Smooth muscle cell (in vitro differentiated cells): ENCODE measurements at regions not wholly inside any gene's neighbourhood (a gene's known extent, or its start where the extent isn't known, plus 50 kb on each side); places are given as distances from the start of the nearest gene placed in this dataset.

Experiments used
- DNase-seq: peaks from one replicate; lab custom pipeline; 2025; ENCODE audit not compliant: unreplicated experiment; lab: John Stamatoyannopoulos, UW
- H2AFZ ChIP-seq: fragments of 200-600 bp; sonication (generic); 2 replicates; pipeline ENCODE4 v1.6.0; 2016; ENCODE audit warnings: antibody characterized with exemption, low read depth, mild to moderate bottlenecking
- H3F3A ChIP-seq: fragments of 200-600 bp; sonication (generic); 2 replicates; pipeline ENCODE4 v1.6.0; 2017; ENCODE audit warnings: antibody characterized with exemption, low read depth
- H3K27ac ChIP-seq: fragments of 200-600 bp; sonication (generic); 2 replicates; pipeline ENCODE4 v1.5.1; 2016; ENCODE audit warnings: low read depth, mild to moderate bottlenecking
- H3K27me3 ChIP-seq: fragments of 200-600 bp; sonication (generic); 2 replicates; pipeline ENCODE4 v1.6.1; 2016; ENCODE audit warnings: low read depth, mild to moderate bottlenecking
- H3K36me3 ChIP-seq: fragments of 200-600 bp; sonication (generic); 2 replicates; pipeline ENCODE4 v1.5.1; 2016; ENCODE audit warnings: low read depth
- H3K4me1 ChIP-seq: fragments of 200-600 bp; sonication (generic); 2 replicates; pipeline ENCODE4 v1.5.1; 2016; ENCODE audit warnings: low read depth
- H3K4me2 ChIP-seq: fragments of 200-600 bp; sonication (generic); 2 replicates; pipeline ENCODE4 v1.6.0; 2016; ENCODE audit warnings: mild to moderate bottlenecking
- H3K4me3 ChIP-seq: fragments of 200-600 bp; sonication (generic); 2 replicates; pipeline ENCODE4 v1.5.1; 2016; ENCODE audit warnings: mild to moderate bottlenecking
- H3K79me2 ChIP-seq: fragments of 200-600 bp; sonication (generic); 2 replicates; pipeline ENCODE4 v1.6.0; 2016; ENCODE audit warnings: low read depth, mild to moderate bottlenecking
- H3K9ac ChIP-seq: fragments of 200-600 bp; sonication (generic); 2 replicates; pipeline ENCODE4 v1.6.0; 2016; ENCODE audit warnings: low read depth
- H3K9me3 ChIP-seq: fragments of 200-600 bp; sonication (generic); replicated peaks from 2 replicates; pipeline ENCODE4 v1.5.1; 2016; ENCODE audit warnings: low read depth
- H4K20me1 ChIP-seq: fragments of 200-600 bp; sonication (generic); 2 replicates; pipeline ENCODE4 v1.6.0; 2016; ENCODE audit warnings: low read depth
- WGBS: methylation state at CpG from one replicate; pipeline ENCODE4 v1.1.7; 2016; ENCODE audit warnings: low lambda C conversion rate; 5-methylcytosine and 5-hydroxymethylcytosine counted together
- TF ChIP-seq, protein P1 (sequence below): fragments of 200-600 bp; sonication (generic); IDR thresholded peaks from 2 replicates; pipeline ENCODE4 v1.5.1; 2017; ENCODE audit warnings: borderline replicate concordance, mild to moderate bottlenecking, antibody characterized with exemption; ENCODE audit not compliant: insufficient read depth, poor library complexity, severe bottlenecking

- no peaks in the 10 kb centered on the region for H3F3A ChIP-seq
Observed at GRCh38 chr2:122423934-122424333, 668.5 kb downstream of the TSN start.

DNA sequence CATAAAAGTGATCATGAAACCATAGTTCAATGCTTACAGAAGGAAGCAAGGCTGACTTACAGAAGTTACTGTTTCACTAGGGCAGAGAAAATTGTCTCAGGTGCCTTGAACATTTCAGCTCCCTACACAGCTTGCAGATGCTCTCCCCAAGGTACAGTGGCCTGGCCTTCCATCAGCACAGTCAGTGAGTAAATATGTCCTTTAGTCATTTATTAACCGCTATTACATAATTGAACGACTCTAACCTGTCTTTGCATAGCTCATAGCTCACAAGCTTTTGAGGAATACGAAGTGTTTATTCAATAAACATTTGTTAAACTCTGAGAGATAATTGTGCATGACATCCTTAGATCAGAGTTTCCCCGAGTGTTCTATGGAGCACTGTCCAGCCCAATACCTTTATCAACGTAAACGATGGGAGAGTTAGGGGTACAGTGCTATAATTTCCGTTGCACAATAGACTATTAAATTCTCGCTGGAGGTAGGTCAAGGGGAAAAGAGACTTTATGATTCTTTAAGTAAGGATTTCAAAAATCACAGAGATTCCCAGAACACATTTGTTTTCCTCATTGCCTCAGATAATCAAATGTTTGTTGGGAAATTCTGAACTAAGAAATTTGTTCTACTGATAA is 677.8 kb downstream of the TSN start:
- H4K20me1 ChIP-seq, result no peaks in the 10 kb centered on the region
- H3K27me3 ChIP-seq, result no peaks in the 10 kb centered on the region
- no peak for DNase-seq
- H3K79me2 ChIP-seq, result no peaks in the 10 kb centered on the region
- H3K27ac ChIP-seq, result no peak overlapping the region
- no peaks in the 10 kb centered on the region for H3K36me3 ChIP-seq
- WGBS, result 88% methylated on average over 8 of the region's 8 CpGs
- no peaks in the 10 kb centered on the region for H3K9me3 ChIP-seq
- H3F3A ChIP-seq, result no peaks in the 10 kb centered on the region
- H3K4me1 ChIP-seq, result no peaks in the 10 kb centered on the region
- H3K4me2 ChIP-seq, result no peak overlapping the region
- H2AFZ ChIP-seq, result no peak overlapping the region
- H3K9ac ChIP-seq, result no peak overlapping the region
- TF ChIP-seq, protein P1, sequence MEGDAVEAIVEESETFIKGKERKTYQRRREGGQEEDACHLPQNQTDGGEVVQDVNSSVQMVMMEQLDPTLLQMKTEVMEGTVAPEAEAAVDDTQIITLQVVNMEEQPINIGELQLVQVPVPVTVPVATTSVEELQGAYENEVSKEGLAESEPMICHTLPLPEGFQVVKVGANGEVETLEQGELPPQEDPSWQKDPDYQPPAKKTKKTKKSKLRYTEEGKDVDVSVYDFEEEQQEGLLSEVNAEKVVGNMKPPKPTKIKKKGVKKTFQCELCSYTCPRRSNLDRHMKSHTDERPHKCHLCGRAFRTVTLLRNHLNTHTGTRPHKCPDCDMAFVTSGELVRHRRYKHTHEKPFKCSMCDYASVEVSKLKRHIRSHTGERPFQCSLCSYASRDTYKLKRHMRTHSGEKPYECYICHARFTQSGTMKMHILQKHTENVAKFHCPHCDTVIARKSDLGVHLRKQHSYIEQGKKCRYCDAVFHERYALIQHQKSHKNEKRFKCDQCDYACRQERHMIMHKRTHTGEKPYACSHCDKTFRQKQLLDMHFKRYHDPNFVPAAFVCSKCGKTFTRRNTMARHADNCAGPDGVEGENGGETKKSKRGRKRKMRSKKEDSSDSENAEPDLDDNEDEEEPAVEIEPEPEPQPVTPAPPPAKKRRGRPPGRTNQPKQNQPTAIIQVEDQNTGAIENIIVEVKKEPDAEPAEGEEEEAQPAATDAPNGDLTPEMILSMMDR, result no peak
- H3K4me3 ChIP-seq, result no peak overlapping the region

More at GRCh38 chr2:122423934-122424333, 668.5 kb downstream of the TSN start:
- no peak overlapping the region for H3K9ac ChIP-seq
- 82% methylated on average over 4 of the region's 4 CpGs for WGBS
- H2AFZ ChIP-seq, result no peak overlapping the region
- DNase-seq, result no peak
- H3K27me3 ChIP-seq, result no peaks in the 10 kb centered on the region
- no peak overlapping the region for H3K4me2 ChIP-seq
- TF ChIP-seq, protein P1, result no peak
- no peaks in the 10 kb centered on the region for H3K4me1 ChIP-seq
- no peaks in the 10 kb centered on the region for H4K20me1 ChIP-seq
- H3K79me2 ChIP-seq, result no peaks in the 10 kb centered on the region
- H3K36me3 ChIP-seq, result no peaks in the 10 kb centered on the region
- no peak overlapping the region for H3K4me3 ChIP-seq
- H3K27ac ChIP-seq, result no peak overlapping the region
- no peaks in the 10 kb centered on the region for H3K9me3 ChIP-seq

DNA sequence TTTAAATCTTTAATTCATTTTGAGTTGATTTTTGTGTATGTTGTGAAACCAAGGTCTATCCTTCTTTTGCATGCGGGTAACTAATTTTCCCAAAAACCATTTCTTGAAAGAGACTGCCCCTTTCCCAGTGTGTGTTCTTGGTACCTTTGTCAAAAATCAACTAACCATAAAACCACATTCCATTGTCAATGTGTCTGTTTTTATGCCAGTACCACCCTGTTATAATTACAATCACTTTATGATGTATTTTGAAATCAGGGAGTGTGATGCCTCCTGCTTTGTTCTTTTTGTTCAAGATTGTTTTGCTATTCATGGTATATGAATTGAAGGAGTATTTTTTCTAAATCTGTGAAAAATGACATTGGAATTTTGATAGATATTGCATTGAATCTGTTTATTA is 689.6 kb downstream of the TSN start:
- Histone ChIP-seq H3K27ac (no peak overlapping the region), H3F3A (no peaks in the 10 kb centered on the region), H3K4me2 (no peak overlapping the region), H4K20me1 (no peaks in the 10 kb centered on the region), H3K79me2 (no peaks in the 10 kb centered on the region), H3K4me3 (no peak overlapping the region), H3K9ac (no peak overlapping the region), H2AFZ (no peak overlapping the region), H3K36me3 (no peaks in the 10 kb centered on the region), H3K27me3 (no peaks in the 10 kb centered on the region), H3K9me3 (no peaks in the 10 kb centered on the region), H3K4me1 (no peaks in the 10 kb centered on the region)
- 44% methylated on average over 1 of the region's 1 CpG for WGBS
- TF ChIP-seq, protein P1, result no peak
- DNase-seq, result no peak

DNA sequence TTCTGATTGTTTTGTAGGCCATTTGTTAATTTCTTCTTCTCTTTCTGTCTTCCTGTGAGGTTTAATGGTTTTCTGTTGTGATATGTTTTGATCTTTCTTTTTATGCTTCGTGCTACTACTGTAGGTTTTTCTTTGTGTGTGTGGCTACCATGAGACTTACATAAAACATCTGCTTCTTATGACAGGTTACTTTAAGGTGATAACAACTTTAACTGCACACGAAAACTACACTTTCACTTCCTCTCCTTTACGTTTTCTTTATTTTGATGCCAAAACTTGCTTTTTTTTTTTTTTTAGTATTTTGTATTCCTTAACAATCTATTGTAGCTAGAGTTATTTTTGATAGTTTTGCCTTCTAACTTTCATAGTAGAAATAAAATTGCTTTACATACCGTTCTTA is 691.3 kb downstream of the TSN start:
- Histone ChIP-seq H3F3A (no peaks in the 10 kb centered on the region), H3K9ac (no peak overlapping the region), H2AFZ (no peak overlapping the region), H3K27me3 (no peaks in the 10 kb centered on the region), H3K79me2 (no peaks in the 10 kb centered on the region), H3K4me1 (no peaks in the 10 kb centered on the region), H3K4me3 (no peak overlapping the region), H3K9me3 (no peaks in the 10 kb centered on the region), H3K27ac (no peak overlapping the region), H3K4me2 (no peak overlapping the region), H4K20me1 (no peaks in the 10 kb centered on the region), H3K36me3 (no peaks in the 10 kb centered on the region)
- no peak for DNase-seq
- WGBS, result 80% methylated on average over 4 of the region's 4 CpGs
- TF ChIP-seq, protein P1, result no peak
